H1 (cell line): ENCODE measurements at regions not wholly inside any gene's neighbourhood (a gene's known extent, or its start where the extent isn't known, plus 50 kb on each side); places are given as distances from the start of the nearest gene placed in this dataset.

ENCODE experiments used
- CTCF ChIA-PET: fragments of 300-600 bp; sonication (Branson Sonifier 250); formaldehyde crosslinking; loops from one replicate; lab custom pipeline; 2021; ENCODE audit not compliant: partially characterized antibody; lab: Charles Lee
- POLR2A ChIA-PET: fragments of 300-600 bp; sonication (Branson Sonifier 250); formaldehyde crosslinking; loops from one replicate; lab custom pipeline; 2021; ENCODE audit warnings: inconsistent platforms; ENCODE audit not compliant: partially characterized antibody; lab: Charles Lee
- DNase-seq, 2 experiments: peaks; one replicate each; pipeline versions ENCODE4 v3.0.0 to v3.0.0-alpha.2; 2010 to 2022; ENCODE audit warnings: low spot score in 2 of 2, low read depth in 1 of 2, mixed read lengths in 1 of 2
- FAIRE-seq: peaks from 2 replicates; lab custom pipeline; 2011; peaks lifted over from hg19 to GRCh38; lab: Jason Lieb, UNC
- H2AFZ ChIP-seq: 2 replicates; pipeline ENCODE4 v1.8.1; 2012; ENCODE audit warnings: low read length, inconsistent platforms
- H2AK5ac ChIP-seq: 2 replicates; pipeline ENCODE4 v1.6.1; 2013; ENCODE audit warnings: low read depth, low read length
- H2BK120ac ChIP-seq: replicated peaks from 2 replicates; pipeline ENCODE3; 2013; ENCODE audit warnings: low read depth, low read length, inconsistent platforms
- H2BK12ac ChIP-seq: 2 replicates; pipeline ENCODE4 v1.6.1; 2013; ENCODE audit warnings: low read depth, low read length
- H2BK15ac ChIP-seq: 2 replicates; pipeline ENCODE4 v1.6.1; 2013; ENCODE audit warnings: low read length
- H2BK20ac ChIP-seq: 2 replicates; pipeline ENCODE4 v1.6.1; 2013; ENCODE audit warnings: low read length
- H2BK5ac ChIP-seq: 2 replicates; pipeline ENCODE4 v1.6.1; 2013; ENCODE audit warnings: low read depth, low read length
- H3K14ac ChIP-seq: 2 replicates; pipeline ENCODE4 v1.6.1; 2013; ENCODE audit warnings: inconsistent platforms; ENCODE audit not compliant: insufficient read length
- H3K18ac ChIP-seq: 2 replicates; pipeline ENCODE4 v1.6.1; 2013; ENCODE audit warnings: low read length; ENCODE audit errors: extremely low read depth
- H3K23ac ChIP-seq: 2 replicates; pipeline ENCODE4 v1.6.1; 2013; ENCODE audit warnings: inconsistent platforms; ENCODE audit not compliant: insufficient read length
- H3K23me2 ChIP-seq: 2 replicates; pipeline ENCODE4 v1.6.1; 2013; ENCODE audit warnings: low read depth, low read length
- H3K27ac ChIP-seq: 2 replicates; pipeline ENCODE4 v1.6.1; 2011; ENCODE audit warnings: low read depth, low read length, inconsistent platforms
- H3K27me3 ChIP-seq, 4 experiments: replicated peaks in 1 of 4; 1 replicate in 1 of 4; 2 replicates in 3 of 4; pipeline versions ENCODE4 v1.6.1 to v1.8.1; 2011 to 2013; ENCODE audit warnings: low read length in 3 of 4, mild to moderate bottlenecking in 3 of 4, inconsistent platforms in 2 of 4, mixed read lengths in 2 of 4, moderate library complexity in 1 of 4; ENCODE audit not compliant: control insufficient read depth in 3 of 4, insufficient read depth in 3 of 4; ENCODE audit errors: extremely low read depth in 1 of 4
- H3K36me3 ChIP-seq, 4 experiments: 2 replicates each; pipeline versions ENCODE4 v1.6.1 to v1.8.1; 2011 to 2013; ENCODE audit warnings: mild to moderate bottlenecking in 4 of 4, low read length in 3 of 4, moderate library complexity in 2 of 4, control low read depth in 1 of 4, inconsistent platforms in 1 of 4; ENCODE audit not compliant: insufficient read depth in 4 of 4, control insufficient read depth in 2 of 4
- H3K4ac ChIP-seq: replicated peaks from 2 replicates; pipeline ENCODE3; 2013; ENCODE audit warnings: low read length, low read depth, mixed read lengths, inconsistent platforms; ENCODE audit not compliant: insufficient read length
- H3K4me1 ChIP-seq, 4 experiments: replicated peaks in 1 of 4; 1 replicate in 1 of 4; 2 replicates in 3 of 4; pipeline versions ENCODE4 v1.6.1 to v1.8.1; 2011 to 2013; ENCODE audit warnings: low read length in 3 of 4, inconsistent platforms in 2 of 4, mixed read lengths in 1 of 4; ENCODE audit not compliant: insufficient read depth in 4 of 4, control insufficient read depth in 3 of 4
- H3K4me2 ChIP-seq, 2 experiments: 2 replicates each; pipeline versions ENCODE4 v1.6.1 to v1.8.1; 2011 to 2013; ENCODE audit warnings: low read depth in 2 of 2, low read length in 2 of 2, control low read depth in 1 of 2, inconsistent platforms in 1 of 2, mild to moderate bottlenecking in 1 of 2; ENCODE audit not compliant: insufficient read depth in 1 of 2
- H3K4me3 ChIP-seq, 4 experiments: fragments of 200-600, 300-600 bp in 1 of 4; sonication (generic), shearing (Covaris generic), sonication (Bioruptor Twin) in 1 of 4; 2 replicates each; pipeline versions ENCODE4 v1.5.1 to v1.8.1; 2011 to 2016; ENCODE audit warnings: low read length in 4 of 4, low read depth in 3 of 4, control low read depth in 2 of 4, inconsistent platforms in 2 of 4, mild to moderate bottlenecking in 2 of 4, mixed read lengths in 1 of 4, moderate library complexity in 1 of 4; ENCODE audit not compliant: insufficient read depth in 2 of 4; ENCODE audit errors: extremely low read depth in 1 of 4
- H3K56ac ChIP-seq: replicated peaks from 2 replicates; pipeline ENCODE3; 2013; ENCODE audit warnings: low read depth, mild to moderate bottlenecking, mixed read lengths, low read length, inconsistent platforms; ENCODE audit not compliant: insufficient read length
- H3K79me1 ChIP-seq: 2 replicates; pipeline ENCODE4 v1.6.1; 2013; ENCODE audit warnings: low read depth, low read length, control low read depth
- H3K79me2 ChIP-seq, 2 experiments: 2 replicates each; pipeline versions ENCODE4 v1.6.1 to v1.8.1; 2012 to 2013; ENCODE audit warnings: low read length in 2 of 2, mild to moderate bottlenecking in 2 of 2, inconsistent platforms in 1 of 2; ENCODE audit not compliant: insufficient read depth in 2 of 2, control insufficient read depth in 1 of 2
- H3K9ac ChIP-seq, 4 experiments: replicated peaks in 1 of 4; 1 replicate in 1 of 4; 2 replicates in 3 of 4; pipeline versions ENCODE4 v1.6.1 to v1.8.1; 2011 to 2013; ENCODE audit warnings: low read depth in 3 of 4, low read length in 3 of 4, control low read depth in 2 of 4, mild to moderate bottlenecking in 2 of 4, moderate library complexity in 2 of 4, inconsistent platforms in 1 of 4; ENCODE audit errors: extremely low read depth in 1 of 4
- H3K9me3 ChIP-seq, 2 experiments: 2 replicates each; pipeline versions ENCODE4 v1.6.1 to v1.8.1; 2012 to 2013; ENCODE audit warnings: mild to moderate bottlenecking in 2 of 2, moderate library complexity in 2 of 2, control low read depth in 1 of 2, inconsistent platforms in 1 of 2, low read depth in 1 of 2, low read length in 1 of 2, mixed read lengths in 1 of 2; ENCODE audit not compliant: insufficient read depth in 2 of 2
- H4K20me1 ChIP-seq, 2 experiments: replicated peaks in 1 of 2; 2 replicates each; pipeline versions ENCODE3 to v1.8.1; 2011 to 2013; ENCODE audit warnings: inconsistent platforms in 2 of 2, low read length in 2 of 2, mild to moderate bottlenecking in 1 of 2; ENCODE audit not compliant: insufficient read depth in 2 of 2, control insufficient read depth in 1 of 2
- H4K5ac ChIP-seq: 2 replicates; pipeline ENCODE4 v1.6.1; 2013; ENCODE audit warnings: low read length, low read depth, mixed read lengths, inconsistent platforms; ENCODE audit not compliant: insufficient read length
- H4K8ac ChIP-seq: 2 replicates; pipeline ENCODE4 v1.8.0; 2013; ENCODE audit warnings: mild to moderate bottlenecking, moderate library complexity, low read length, inconsistent platforms; ENCODE audit not compliant: insufficient read depth; ENCODE audit errors: extremely low read depth
- H4K91ac ChIP-seq: replicated peaks from 2 replicates; pipeline ENCODE3; 2013; ENCODE audit warnings: low read length, mixed read lengths, inconsistent platforms; ENCODE audit not compliant: insufficient read length
- BCL11A ChIP-seq, 2 experiments: IDR thresholded peaks; one replicate each; pipeline ENCODE4 v1.6.1; 2011; ENCODE audit warnings: low read depth in 2 of 2, low read length in 2 of 2, mild to moderate bottlenecking in 2 of 2
- CHD2 ChIP-seq: IDR thresholded peaks from 2 replicates; pipeline ENCODE4 v1.6.1; 2012; ENCODE audit warnings: low read length, improper control_type of control experiment
- EP300 ChIP-seq, 2 experiments: IDR thresholded peaks; 1 replicate in 1 of 2; 2 replicates in 1 of 2; pipeline ENCODE4 v1.6.1; 2011 to 2012; ENCODE audit warnings: low read depth in 2 of 2, low read length in 2 of 2, mild to moderate bottlenecking in 2 of 2, borderline replicate concordance in 1 of 2, inconsistent platforms in 1 of 2, moderate library complexity in 1 of 2
- GTF2F1 ChIP-seq: IDR thresholded peaks from 2 replicates; pipeline ENCODE4 v1.6.1; 2012; ENCODE audit warnings: low read depth, low read length, improper control_type of control experiment, borderline replicate concordance
- KDM1A ChIP-seq: fragments of 200-600, 300-600 bp; sonication (generic); IDR thresholded peaks from 2 replicates; pipeline ENCODE4 v1.7.1; 2016; ENCODE audit warnings: mild to moderate bottlenecking, low read length, borderline replicate concordance
- PHF8 ChIP-seq: fragments of 200-600 bp; sonication (generic); conservative IDR thresholded peaks from 2 replicates; pipeline ENCODE4 v1.7.1; 2012; ENCODE audit warnings: low read depth, mild to moderate bottlenecking, inconsistent platforms, low read length, moderate library complexity
- POLR2A ChIP-seq, 2 experiments: IDR thresholded peaks; 1 replicate in 1 of 2; 2 replicates in 1 of 2; pipeline ENCODE4 v1.6.1; 2011; ENCODE audit warnings: low read depth in 2 of 2, low read length in 2 of 2, mild to moderate bottlenecking in 2 of 2; ENCODE audit errors: control extremely low read depth in 1 of 2
- RAD21 ChIP-seq, 2 experiments: IDR thresholded peaks in 1 of 2; conservative IDR thresholded peaks in 1 of 2; 2 replicates each; pipeline ENCODE4 v1.6.1; 2011; ENCODE audit warnings: low read depth in 2 of 2, low read length in 2 of 2, improper control_type of control experiment in 1 of 2, inconsistent platforms in 1 of 2, mild to moderate bottlenecking in 1 of 2, moderate library complexity in 1 of 2
- RFX5 ChIP-seq: IDR thresholded peaks from 2 replicates; pipeline ENCODE4 v1.6.1; 2011; ENCODE audit warnings: low read depth, low read length, improper control_type of control experiment, borderline replicate concordance
- WGBS, 2 experiments: shearing (Covaris generic) in 1 of 2; methylation state at CpG; one replicate each; pipeline versions ENCODE4 v1.1.6 to v1.1.7; 2013 to 2015; ENCODE audit warnings: low lambda C conversion rate in 2 of 2, mixed read lengths in 2 of 2, inconsistent platforms in 1 of 2, low coverage in 1 of 2, missing lambda C conversion rate in 1 of 2; ENCODE audit not compliant: insufficient replicate concordance in 2 of 2, insufficient coverage in 1 of 2, insufficient read length in 1 of 2; ENCODE audit errors: extremely low coverage in 1 of 2, missing lambda C conversion rate in 1 of 2; 5-methylcytosine and 5-hydroxymethylcytosine counted together
- TF ChIP-seq, protein P1 (sequence below), 3 experiments: IDR thresholded peaks; 1 replicate in 2 of 3; 2 replicates in 1 of 3; pipeline versions ENCODE4 v1.5.1 to v1.6.1; 2011; ENCODE audit warnings: low read length in 3 of 3, mild to moderate bottlenecking in 3 of 3, inconsistent platforms in 2 of 3, low read depth in 1 of 3, moderate library complexity in 1 of 3; ENCODE audit not compliant: insufficient read depth in 1 of 3; ENCODE audit errors: control extremely low read depth in 1 of 3

DNA sequence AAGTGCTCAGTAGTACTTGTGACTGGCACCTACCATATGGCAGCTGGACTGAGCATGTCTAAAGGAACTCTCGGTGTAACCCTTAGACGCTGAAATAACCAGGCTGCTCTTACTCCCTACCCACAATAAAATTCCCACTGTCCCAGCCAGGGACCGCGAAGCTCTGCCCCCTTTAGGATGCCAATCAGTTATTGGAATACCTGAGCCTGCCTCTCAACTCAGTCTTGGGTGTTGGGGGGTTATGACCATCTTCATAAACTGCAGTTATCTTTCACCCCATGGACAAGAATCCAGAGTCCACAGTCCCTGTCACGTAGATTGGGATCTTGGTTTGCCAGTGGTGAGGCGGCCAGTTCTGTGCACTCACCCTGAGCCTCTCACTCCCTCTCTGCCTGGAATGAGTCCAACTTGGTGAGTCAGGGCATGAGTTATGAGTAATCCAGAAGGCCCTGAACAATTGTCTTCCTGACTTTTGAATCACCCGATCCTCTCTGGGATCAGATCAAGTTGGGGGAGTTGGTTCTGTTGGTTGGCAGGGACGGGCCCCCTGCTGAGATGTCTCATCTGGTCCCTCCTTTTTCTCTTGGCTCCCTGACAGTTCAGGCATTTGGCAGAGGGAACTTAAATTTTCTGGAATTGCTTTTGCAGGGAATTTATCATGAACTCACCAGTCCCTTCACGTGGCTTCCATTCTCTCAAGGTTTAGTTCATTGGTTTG, 120.1 kb upstream of the UBE2E1 start:
- no peak overlapping the region for H4K91ac ChIP-seq
- no peak overlapping the region for H2BK12ac ChIP-seq
- no peak overlapping the region for H2BK5ac ChIP-seq
- peaks cover 0 to 6% of the 10 kb centered on the region in 2 experiments; a peak in 2 of 4 replicates for H3K9me3 ChIP-seq
- no peak overlapping the region for H3K9ac ChIP-seq
- H4K20me1 ChIP-seq: no peaks in the 10 kb centered on the region
- no peak overlapping the region for H3K4me3 ChIP-seq
- H2AFZ ChIP-seq: no peak overlapping the region
- no peak overlapping the region for H3K14ac ChIP-seq
- no peaks in the 10 kb centered on the region for H3K79me2 ChIP-seq
- no peaks in the 10 kb centered on the region for H3K79me1 ChIP-seq
- H3K27ac ChIP-seq: no peak overlapping the region
- no peak overlapping the region for H2BK15ac ChIP-seq
- no peak overlapping the region for H2AK5ac ChIP-seq
- H3K4ac ChIP-seq: no peak overlapping the region
- no peak overlapping the region for H4K5ac ChIP-seq
- H3K27me3 ChIP-seq: no peaks in the 10 kb centered on the region
- no peak overlapping the region for H3K4me2 ChIP-seq
- H3K36me3 ChIP-seq: no peaks in the 10 kb centered on the region
- H3K23ac ChIP-seq: no peak overlapping the region
- H2BK20ac ChIP-seq: no peak overlapping the region
- H3K4me1 ChIP-seq: peaks cover 3 to 11% (median 7%) of the 10 kb centered on the region in 4 experiments; a peak in 4 of 7 replicates
- H3K23me2 ChIP-seq: no peaks in the 10 kb centered on the region
- H4K8ac ChIP-seq: no peak overlapping the region
- ChIA-PET CTCF (interaction anchor here (1.4 to 1.6 kb wide), 2 partner anchors 19 to 20 kb away, joined by 3 read pairs; no protein-coding TSS in a partner anchor), POLR2A (no interaction called here)
- 85% methylated on average over 9 of the region's 9 CpGs; no CpG with 5 or more reads in 1 of the 2 experiments for WGBS, 2 experiments
- H3K56ac ChIP-seq: no peak overlapping the region
- no peak overlapping the region; the same call in 1 of the 2 replicates for H3K18ac ChIP-seq
- FAIRE-seq (no peak), DNase-seq (no peak)
- no peak overlapping the region for H2BK120ac ChIP-seq
- no peak for TF ChIP-seq POLR2A (IDR thresholded peaks at IDR 0.05; ENCODE audit: control extremely low read depth in 1 of 2, low read depth in 2 of 2, low read length in 2 of 2)
- no peak for TF ChIP-seq RAD21 (IDR thresholded peaks at IDR 0.05 in 1 of 2, conservative IDR thresholded peaks at IDR 0.05 in 1 of 2; ENCODE audit: low read depth in 2 of 2, low read length in 2 of 2)
- TF ChIP-seq, protein P1, sequence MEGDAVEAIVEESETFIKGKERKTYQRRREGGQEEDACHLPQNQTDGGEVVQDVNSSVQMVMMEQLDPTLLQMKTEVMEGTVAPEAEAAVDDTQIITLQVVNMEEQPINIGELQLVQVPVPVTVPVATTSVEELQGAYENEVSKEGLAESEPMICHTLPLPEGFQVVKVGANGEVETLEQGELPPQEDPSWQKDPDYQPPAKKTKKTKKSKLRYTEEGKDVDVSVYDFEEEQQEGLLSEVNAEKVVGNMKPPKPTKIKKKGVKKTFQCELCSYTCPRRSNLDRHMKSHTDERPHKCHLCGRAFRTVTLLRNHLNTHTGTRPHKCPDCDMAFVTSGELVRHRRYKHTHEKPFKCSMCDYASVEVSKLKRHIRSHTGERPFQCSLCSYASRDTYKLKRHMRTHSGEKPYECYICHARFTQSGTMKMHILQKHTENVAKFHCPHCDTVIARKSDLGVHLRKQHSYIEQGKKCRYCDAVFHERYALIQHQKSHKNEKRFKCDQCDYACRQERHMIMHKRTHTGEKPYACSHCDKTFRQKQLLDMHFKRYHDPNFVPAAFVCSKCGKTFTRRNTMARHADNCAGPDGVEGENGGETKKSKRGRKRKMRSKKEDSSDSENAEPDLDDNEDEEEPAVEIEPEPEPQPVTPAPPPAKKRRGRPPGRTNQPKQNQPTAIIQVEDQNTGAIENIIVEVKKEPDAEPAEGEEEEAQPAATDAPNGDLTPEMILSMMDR (IDR thresholded peaks at IDR 0.05; ENCODE audit: control extremely low read depth in 1 of 3, insufficient read depth in 1 of 3, low read depth in 1 of 3, low read length in 3 of 3): no peak
- no peak for TF ChIP-seq RFX5
- no peak for TF ChIP-seq PHF8
- TF ChIP-seq EP300 (IDR thresholded peaks at IDR 0.05; ENCODE audit: borderline replicate concordance in 1 of 2, low read depth in 2 of 2, low read length in 2 of 2): no peak
- TF ChIP-seq KDM1A: no peak
- TF ChIP-seq CHD2: no peak
- TF ChIP-seq BCL11A (IDR thresholded peaks at IDR 0.05; ENCODE audit: low read depth in 2 of 2, low read length in 2 of 2): no peak
- TF ChIP-seq GTF2F1: no peak
